ENCODE measurements at regions not wholly inside any gene's neighbourhood (a gene's known extent, or its start where the extent isn't known, plus 50 kb on each side); places are given as distances from the start of the nearest gene placed in this dataset.

- no peak overlapping the region for H3K27ac Mint-ChIP-seq (ENCODE audit: unreplicated experiment)
- H3K4me3 Mint-ChIP-seq (ENCODE audit: unreplicated experiment): no peak overlapping the region
- no peaks in the 10 kb centered on the region for H3K36me3 Mint-ChIP-seq (ENCODE audit: low read depth, unreplicated experiment)
- no peaks in the 10 kb centered on the region for H3K27me3 Mint-ChIP-seq (ENCODE audit: unreplicated experiment)
- peaks cover under 1% of the 10 kb centered on the region for H3K4me1 Mint-ChIP-seq (ENCODE audit: unreplicated experiment)
- no peak for TF ChIP-seq CTCF (IDR thresholded peaks at IDR 0.05; ENCODE audit: unreplicated experiment)
- DNase-seq (ENCODE audit: low spot score): no peak
- H3K9me3 Mint-ChIP-seq (ENCODE audit: unreplicated experiment): no peaks in the 10 kb centered on the region
Measured at GRCh38 chr7:19209166-19209696, 64.0 kb upstream of the FERD3L start.

- no peak overlapping the region for H3K27ac Mint-ChIP-seq (ENCODE audit: unreplicated experiment)
Measured at GRCh38 chr7:19206721-19207120, 61.5 kb upstream of the FERD3L start.

GRCh38 chr7:19203686-19204085 lies 58.5 kb upstream of the FERD3L start:
- DNase-seq (ENCODE audit: low spot score): no peak
- no peaks in the 10 kb centered on the region for H3K27me3 Mint-ChIP-seq (ENCODE audit: unreplicated experiment)
- peaks cover 3% of the 10 kb centered on the region for H3K4me1 Mint-ChIP-seq (ENCODE audit: unreplicated experiment)
- H3K4me3 Mint-ChIP-seq (ENCODE audit: unreplicated experiment): no peak overlapping the region
- no peaks in the 10 kb centered on the region for H3K36me3 Mint-ChIP-seq (ENCODE audit: low read depth, unreplicated experiment)
- no peak overlapping the region for H3K27ac Mint-ChIP-seq (ENCODE audit: unreplicated experiment)
- TF ChIP-seq CTCF (IDR thresholded peaks at IDR 0.05; ENCODE audit: unreplicated experiment): no peak
- H3K9me3 Mint-ChIP-seq (ENCODE audit: unreplicated experiment): no peaks in the 10 kb centered on the region

More at GRCh38 chr7:19206721-19207120, 61.5 kb upstream of the FERD3L start:
- Mint-ChIP-seq H3K4me3 (ENCODE audit: unreplicated experiment) (no peak overlapping the region), H3K4me1 (ENCODE audit: unreplicated experiment) (peaks cover 3% of the 10 kb centered on the region), H3K27me3 (ENCODE audit: unreplicated experiment) (no peaks in the 10 kb centered on the region), H3K9me3 (ENCODE audit: unreplicated experiment) (no peaks in the 10 kb centered on the region), H3K36me3 (ENCODE audit: low read depth, unreplicated experiment) (no peaks in the 10 kb centered on the region)
- TF ChIP-seq CTCF (IDR thresholded peaks at IDR 0.05; ENCODE audit: unreplicated experiment): no peak
- no peak for DNase-seq (ENCODE audit: low spot score)

- TF ChIP-seq CTCF (IDR thresholded peaks at IDR 0.05; ENCODE audit: unreplicated experiment): no peak
- no peaks in the 10 kb centered on the region for H3K27me3 Mint-ChIP-seq (ENCODE audit: unreplicated experiment)
- H3K4me1 Mint-ChIP-seq (ENCODE audit: unreplicated experiment): peaks cover 3% of the 10 kb centered on the region
- H3K9me3 Mint-ChIP-seq (ENCODE audit: unreplicated experiment): no peaks in the 10 kb centered on the region
- H3K36me3 Mint-ChIP-seq (ENCODE audit: low read depth, unreplicated experiment): no peaks in the 10 kb centered on the region
- H3K4me3 Mint-ChIP-seq (ENCODE audit: unreplicated experiment): no peak overlapping the region
- no peak for DNase-seq (ENCODE audit: low spot score)
- no peak overlapping the region for H3K27ac Mint-ChIP-seq (ENCODE audit: unreplicated experiment)
Measured at GRCh38 chr7:19202599-19202998, 57.4 kb upstream of the FERD3L start.

Data from endothelial cell (in vitro differentiated cells).